Endothelial cell of umbilical vein (primary cell): ENCODE measurements at regions not wholly inside any gene's neighbourhood (a gene's known extent, or its start where the extent isn't known, plus 50 kb on each side); places are given as distances from the start of the nearest gene placed in this dataset.

Source experiments
- BruUV-seq: library from RNA; stranded (reverse); fragments of 400-500 nt; replicated peaks from 2 replicates; lab custom pipeline; 2021; lab: Mats Ljungman, UMichigan
- CTCF ChIA-PET: fragments of 300-600, 350-600 bp; sonication (Branson Sonifier 250); formaldehyde crosslinking; loops from one replicate; lab custom pipeline; 2021; ENCODE audit warnings: antibody characterized with exemption, inconsistent platforms; lab: Charles Lee
- POLR2A ChIA-PET: fragments of 300-600, 350-600 bp; sonication (Branson Sonifier 250); formaldehyde crosslinking; loops from one replicate; lab custom pipeline; 2021; ENCODE audit warnings: antibody characterized with exemption, inconsistent platforms; lab: Charles Lee
- DNase-seq: peaks from one replicate; pipeline ENCODE4 v3.0.0-alpha.2; 2011; ENCODE audit warnings: low read depth, low spot score
- FAIRE-seq: peaks from 2 replicates; lab custom pipeline; 2011; peaks lifted over from hg19 to GRCh38; lab: Jason Lieb, UNC
- H2AFZ ChIP-seq: 2 replicates; pipeline ENCODE4 v1.6.0; 2012; ENCODE audit warnings: low read depth, low read length, control low read depth, inconsistent platforms
- H3K27ac ChIP-seq: 2 replicates; pipeline ENCODE4 v1.5.1; 2011; ENCODE audit warnings: low read depth, mild to moderate bottlenecking, control low read depth, low read length, moderate library complexity; ENCODE audit not compliant: insufficient read depth
- H3K27me3 ChIP-seq, 2 experiments: 2 replicates each; pipeline versions ENCODE4 v1.6.0 to v1.6.1; 2011; ENCODE audit warnings: low read length in 2 of 2, mixed read lengths in 1 of 2; ENCODE audit not compliant: control insufficient read depth in 2 of 2, insufficient read depth in 2 of 2
- H3K36me3 ChIP-seq, 2 experiments: 2 replicates in 1 of 2; 3 replicates in 1 of 2; pipeline ENCODE4 v1.5.1; 2011; ENCODE audit warnings: low read length in 2 of 2, mild to moderate bottlenecking in 1 of 2, moderate library complexity in 1 of 2; ENCODE audit not compliant: control insufficient read depth in 2 of 2, insufficient read depth in 2 of 2; ENCODE audit errors: extremely low read depth in 1 of 2
- H3K4me1 ChIP-seq: 3 replicates; pipeline ENCODE4 v1.5.1; 2011; ENCODE audit warnings: mild to moderate bottlenecking, low read length; ENCODE audit not compliant: control insufficient read depth, insufficient read depth; ENCODE audit errors: extremely low read depth
- H3K4me2 ChIP-seq: 2 replicates; pipeline ENCODE4 v1.6.1; 2011; ENCODE audit warnings: low read length, control low read depth, mixed read lengths; ENCODE audit not compliant: insufficient read depth
- H3K4me3 ChIP-seq, 3 experiments: fragments of 200-600 bp in 1 of 3; sonication (generic), shearing (Covaris generic) in 1 of 3; replicated peaks in 1 of 3; 2 replicates each; pipeline ENCODE4 v1.5.1; 2011 to 2016; ENCODE audit warnings: control low read depth in 3 of 3, low read length in 3 of 3, mild to moderate bottlenecking in 2 of 3, inconsistent platforms in 1 of 3, low read depth in 1 of 3, moderate library complexity in 1 of 3; ENCODE audit not compliant: insufficient read depth in 1 of 3
- H3K79me2 ChIP-seq: 2 replicates; pipeline ENCODE4 v1.6.0; 2012; ENCODE audit warnings: low read length, inconsistent platforms; ENCODE audit not compliant: control insufficient read depth, insufficient read depth
- H3K9ac ChIP-seq: replicated peaks from 2 replicates; pipeline ENCODE3; 2011; ENCODE audit warnings: low read length, control low read depth; ENCODE audit not compliant: insufficient read depth; ENCODE audit errors: extremely low read depth
- H3K9me1 ChIP-seq: replicated peaks from 3 replicates; pipeline ENCODE4 v1.6.0; 2011; ENCODE audit warnings: mild to moderate bottlenecking, low read length; ENCODE audit not compliant: control insufficient read depth, insufficient read depth; ENCODE audit errors: extremely low read depth
- H3K9me3 ChIP-seq: replicated peaks from 2 replicates; pipeline ENCODE4 v1.5.1; 2012; ENCODE audit warnings: low read length, inconsistent platforms; ENCODE audit not compliant: control insufficient read depth, insufficient read depth
- H4K20me1 ChIP-seq: replicated peaks from 2 replicates; pipeline ENCODE3; 2011; ENCODE audit warnings: mild to moderate bottlenecking, low read length; ENCODE audit not compliant: control insufficient read depth, insufficient read depth; ENCODE audit errors: extremely low read depth
- EZH2 ChIP-seq: IDR thresholded peaks from 2 replicates; pipeline ENCODE4 v1.6.1; 2012; ENCODE audit warnings: borderline replicate concordance, low read depth, mild to moderate bottlenecking, moderate library complexity, low read length, inconsistent platforms; ENCODE audit not compliant: severe bottlenecking
- FOS ChIP-seq: IDR thresholded peaks from 2 replicates; pipeline ENCODE4 v1.6.1; 2011; ENCODE audit warnings: mild to moderate bottlenecking, low read length, moderate library complexity, borderline replicate concordance; ENCODE audit not compliant: insufficient read depth
- GATA2 ChIP-seq: IDR thresholded peaks from 2 replicates; pipeline ENCODE4 v1.7.0; 2011; ENCODE audit warnings: low read depth, mild to moderate bottlenecking, moderate library complexity, mixed read lengths, low read length; ENCODE audit not compliant: insufficient read length, insufficient read depth
- JUN ChIP-seq: IDR thresholded peaks from 2 replicates; pipeline ENCODE4 v1.6.1; 2011; ENCODE audit warnings: borderline replicate concordance, low read depth; ENCODE audit not compliant: insufficient read length, insufficient read depth
- MYC ChIP-seq: IDR thresholded peaks from one replicate; pipeline ENCODE4 v1.6.1; 2011; ENCODE audit warnings: mild to moderate bottlenecking, low read depth, low read length
- POLR2A ChIP-seq: IDR thresholded peaks from 2 replicates; pipeline ENCODE4 v1.6.1; 2012; ENCODE audit warnings: low read depth, mild to moderate bottlenecking, control low read depth, low read length
- POLR2AphosphoS5 ChIP-seq: IDR thresholded peaks from 2 replicates; pipeline ENCODE4 v1.6.1; 2012; ENCODE audit warnings: low read depth, mild to moderate bottlenecking, control low read depth, low read length, moderate library complexity; ENCODE audit not compliant: insufficient read depth
- dilution Hi-C: fragments of 300-500 bp; cut with MboI; formaldehyde crosslinking; loops from one replicate; pipeline ENCODE4 v1.15.0; 2019; ENCODE audit warnings: low sequenced_read_pairs; ENCODE audit not compliant: extremely low pct_ligation_motif_present
- intact Hi-C: fragments of 100-400 bp; cut with micrococcal nuclease; formaldehyde crosslinking; loops from one replicate; pipeline ENCODE4 v1.10.0; 2022
- TF ChIP-seq, protein P1 (sequence below), 2 donors: IDR thresholded peaks; 1 replicate in 1 of 2; 2 replicates in 1 of 2; pipeline ENCODE4 v1.5.1; 2011; ENCODE audit warnings: low read length in 2 of 2, mild to moderate bottlenecking in 2 of 2, moderate library complexity in 2 of 2, control low read depth in 1 of 2, inconsistent platforms in 1 of 2, low read depth in 1 of 2; ENCODE audit not compliant: insufficient read depth in 1 of 2; ENCODE audit errors: extremely low read depth in 1 of 2
- TF ChIP-seq, protein P2 (sequence below): IDR thresholded peaks from 2 replicates; pipeline ENCODE4 v1.6.1; 2011; ENCODE audit not compliant: insufficient read depth, insufficient read length

DNA sequence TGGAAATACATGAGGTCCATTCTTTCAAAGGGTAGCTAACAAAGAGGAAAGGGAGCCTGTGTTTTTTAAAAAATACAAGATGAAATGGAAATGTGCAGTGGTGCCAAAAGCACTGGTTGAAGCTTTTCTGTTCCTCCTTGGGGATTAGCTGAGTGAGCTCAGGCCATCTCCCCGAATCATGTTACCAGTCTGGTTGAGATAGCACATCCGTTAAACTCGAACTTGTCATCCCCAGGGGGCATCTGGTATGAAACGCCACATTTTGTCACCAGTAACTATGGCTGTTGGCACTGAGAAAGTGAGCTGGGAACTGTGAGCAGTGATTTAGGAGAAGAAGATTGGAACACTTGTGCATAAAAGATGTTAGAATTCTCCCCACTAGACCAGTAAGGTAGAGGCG lies 196.2 kb downstream of the SAMD5 start:
- Histone ChIP-seq H3K79me2 (no peaks in the 10 kb centered on the region), H3K9me1 (no peaks in the 10 kb centered on the region), H2AFZ (no peak overlapping the region), H3K4me3 (no peak overlapping the region), H3K9ac (no peak overlapping the region), H3K4me2 (no peak overlapping the region), H3K4me1 (peaks cover 17% of the 10 kb centered on the region), H3K27me3 (no peaks in the 10 kb centered on the region), H4K20me1 (no peaks in the 10 kb centered on the region), H3K27ac (no peak overlapping the region), H3K36me3 (no peaks in the 10 kb centered on the region), H3K9me3 (no peaks in the 10 kb centered on the region)
- no peak for FAIRE-seq
- ChIA-PET POLR2A (no interaction called here), CTCF (no interaction called here)
- BruUV-seq: no TSS peak
- DNase-seq: no peak
- intact Hi-C loops: loop anchor here (5.0 kb wide), 1 partner anchor 163 kb away; no protein-coding TSS in a partner anchor
- dilution Hi-C loops: no loop called here
- TF ChIP-seq POLR2A (no peak), EZH2 (no peak), POLR2AphosphoS5 (no peak), GATA2 (no peak), JUN (no peak), MYC (no peak), FOS (no peak)
- TF ChIP-seq, protein P1, sequence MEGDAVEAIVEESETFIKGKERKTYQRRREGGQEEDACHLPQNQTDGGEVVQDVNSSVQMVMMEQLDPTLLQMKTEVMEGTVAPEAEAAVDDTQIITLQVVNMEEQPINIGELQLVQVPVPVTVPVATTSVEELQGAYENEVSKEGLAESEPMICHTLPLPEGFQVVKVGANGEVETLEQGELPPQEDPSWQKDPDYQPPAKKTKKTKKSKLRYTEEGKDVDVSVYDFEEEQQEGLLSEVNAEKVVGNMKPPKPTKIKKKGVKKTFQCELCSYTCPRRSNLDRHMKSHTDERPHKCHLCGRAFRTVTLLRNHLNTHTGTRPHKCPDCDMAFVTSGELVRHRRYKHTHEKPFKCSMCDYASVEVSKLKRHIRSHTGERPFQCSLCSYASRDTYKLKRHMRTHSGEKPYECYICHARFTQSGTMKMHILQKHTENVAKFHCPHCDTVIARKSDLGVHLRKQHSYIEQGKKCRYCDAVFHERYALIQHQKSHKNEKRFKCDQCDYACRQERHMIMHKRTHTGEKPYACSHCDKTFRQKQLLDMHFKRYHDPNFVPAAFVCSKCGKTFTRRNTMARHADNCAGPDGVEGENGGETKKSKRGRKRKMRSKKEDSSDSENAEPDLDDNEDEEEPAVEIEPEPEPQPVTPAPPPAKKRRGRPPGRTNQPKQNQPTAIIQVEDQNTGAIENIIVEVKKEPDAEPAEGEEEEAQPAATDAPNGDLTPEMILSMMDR (IDR thresholded peaks at IDR 0.05; ENCODE audit: extremely low read depth in 1 of 2, insufficient read depth in 1 of 2, low read depth in 1 of 2, low read length in 2 of 2): no peak
- TF ChIP-seq, protein P2, sequence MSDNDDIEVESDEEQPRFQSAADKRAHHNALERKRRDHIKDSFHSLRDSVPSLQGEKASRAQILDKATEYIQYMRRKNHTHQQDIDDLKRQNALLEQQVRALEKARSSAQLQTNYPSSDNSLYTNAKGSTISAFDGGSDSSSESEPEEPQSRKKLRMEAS: no peak
